Dendritic cell treated with granulocyte-macrophage colony-stimulating factor and Interleukin-4, amounts not matched to agents 40 ng/mL and 50 ng/mL, for 4 days (primary cell): ENCODE measurements at regions not wholly inside any gene's neighbourhood (a gene's known extent, or its start where the extent isn't known, plus 50 kb on each side); places are given as distances from the start of the nearest gene placed in this dataset.
"Not testable (repeated sequence)": the region's sequence is repeated elsewhere in the genome, so short reads cannot be mapped to it uniquely, and the experiment has no call there.

Source experiments
- H3K27ac Mint-ChIP-seq: one replicate; pipeline ENCODE4 v1.8.0; 2022; ENCODE audit warnings: mild to moderate bottlenecking, mixed read lengths
- H3K27me3 Mint-ChIP-seq: one replicate; pipeline ENCODE4 v1.8.0; 2022; ENCODE audit warnings: mild to moderate bottlenecking, mixed read lengths
- H3K36me3 Mint-ChIP-seq: one replicate; pipeline ENCODE4 v1.8.0; 2022; ENCODE audit warnings: low read depth, mixed read lengths
- H3K4me1 Mint-ChIP-seq: one replicate; pipeline ENCODE4 v1.8.0; 2022; ENCODE audit warnings: low read depth, mixed read lengths
- H3K4me3 Mint-ChIP-seq: one replicate; pipeline ENCODE4 v1.8.0; 2022; ENCODE audit warnings: mild to moderate bottlenecking, moderate library complexity, mixed read lengths
- H3K9me3 Mint-ChIP-seq: one replicate; pipeline ENCODE4 v1.8.0; 2022; ENCODE audit warnings: mixed read lengths
- intact Hi-C: fragments of 100-400 bp; cut with micrococcal nuclease; formaldehyde crosslinking; loops from one replicate; pipeline ENCODE4 v1.15.0; 2022

DNA sequence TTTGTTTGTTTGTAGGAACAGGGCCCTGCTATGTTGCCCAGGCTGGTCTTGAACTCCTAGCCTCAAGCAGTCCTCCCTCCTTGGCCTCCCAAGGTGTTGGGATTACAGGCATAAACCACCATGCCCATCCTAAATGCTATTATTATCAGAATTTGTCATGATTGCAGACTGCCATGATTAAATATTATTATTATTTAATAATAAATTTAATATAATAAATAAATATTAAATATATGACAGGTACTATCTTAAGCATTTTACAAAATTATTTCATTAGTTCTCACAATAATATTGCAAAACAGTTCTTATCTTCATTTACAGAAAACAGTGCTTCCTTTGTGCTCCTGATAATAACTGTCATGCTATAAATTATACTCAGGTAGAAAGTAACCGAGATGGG, 133.4 kb upstream of the JADE1 start:
- intact Hi-C loops = no loop called here

DNA sequence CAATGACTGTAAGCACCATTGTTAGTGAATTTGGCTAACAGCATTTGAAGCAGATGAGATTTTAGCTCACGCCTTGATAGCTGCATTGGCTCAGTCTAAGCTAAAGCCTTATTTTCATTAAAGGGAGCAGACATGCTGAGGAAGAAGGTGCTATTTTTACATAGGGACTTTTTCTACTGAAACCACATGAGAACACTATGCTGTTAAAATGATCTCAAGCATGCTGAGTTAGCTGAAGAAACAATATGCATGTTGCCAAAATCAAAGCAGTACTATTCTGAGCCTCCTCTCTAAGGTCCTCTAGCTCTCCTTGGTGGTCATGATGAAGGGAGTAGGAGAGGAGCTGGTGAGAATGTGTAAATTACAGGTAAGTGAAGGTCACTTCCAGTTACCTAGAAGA, 134.4 kb upstream of the JADE1 start:
- peaks cover 1% of the 10 kb centered on the region for H3K27me3 Mint-ChIP-seq
- intact Hi-C loops = no loop called here
- H3K9me3 Mint-ChIP-seq = no peaks in the 10 kb centered on the region
- H3K4me3 Mint-ChIP-seq = no peak overlapping the region
- no peaks in the 10 kb centered on the region for H3K4me1 Mint-ChIP-seq
- no peak overlapping the region for H3K27ac Mint-ChIP-seq
- no peaks in the 10 kb centered on the region for H3K36me3 Mint-ChIP-seq

More for the DNA sequence above, 133.4 kb upstream of the JADE1 start:
- Mint-ChIP-seq H3K4me1 (no peaks in the 10 kb centered on the region), H3K4me3 (no peak overlapping the region), H3K27me3 (peaks cover 1% of the 10 kb centered on the region), H3K36me3 (no peaks in the 10 kb centered on the region), H3K27ac (no peak overlapping the region), H3K9me3 (no peaks in the 10 kb centered on the region)

DNA sequence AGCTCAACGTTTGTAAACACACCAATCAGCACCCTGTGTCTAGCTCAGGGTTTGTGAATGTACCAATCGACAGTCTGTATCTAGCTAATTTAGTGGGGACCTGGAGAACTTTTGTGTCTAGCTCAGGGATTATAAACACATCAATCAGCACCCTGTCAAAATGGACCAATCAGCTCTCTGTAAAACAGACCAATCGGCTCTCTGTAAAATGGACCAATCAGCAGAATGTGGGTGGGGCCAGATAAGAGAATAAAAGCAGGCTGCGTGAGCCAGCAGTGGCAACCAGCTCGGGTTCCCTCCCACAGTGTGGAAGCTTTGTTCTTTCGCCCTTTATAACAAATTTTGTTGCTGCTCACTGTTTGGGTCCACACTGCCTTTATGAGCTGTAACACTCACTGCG, 136.3 kb upstream of the JADE1 start:
- H3K36me3 Mint-ChIP-seq, H3K4me3 Mint-ChIP-seq, H3K27ac Mint-ChIP-seq, H3K4me1 Mint-ChIP-seq, intact Hi-C loops, H3K27me3 Mint-ChIP-seq, H3K9me3 Mint-ChIP-seq: not testable (repeated sequence)

DNA sequence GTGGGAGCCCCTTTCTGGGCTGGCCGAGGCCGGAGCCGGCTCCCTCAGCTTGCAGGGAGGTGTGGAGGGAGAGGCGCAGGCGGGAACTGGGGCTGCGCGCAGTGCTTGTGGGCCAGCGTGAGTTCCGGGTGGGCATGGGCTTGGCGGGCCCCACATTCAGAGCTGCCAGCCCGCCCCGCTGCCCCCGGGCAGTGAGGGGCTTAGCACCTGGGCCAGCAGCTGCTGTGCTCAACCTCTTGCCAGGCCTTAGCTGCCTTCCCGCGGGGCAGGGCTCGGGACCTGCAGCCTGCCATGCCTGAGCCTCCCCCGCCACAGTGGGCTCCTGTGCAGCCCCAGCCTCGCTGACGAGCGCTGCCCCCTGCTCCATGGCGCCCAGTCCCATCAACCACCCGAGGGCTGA, 136.9 kb upstream of the JADE1 start:
- H3K27ac Mint-ChIP-seq, H3K27me3 Mint-ChIP-seq, H3K4me3 Mint-ChIP-seq, H3K36me3 Mint-ChIP-seq, H3K4me1 Mint-ChIP-seq, intact Hi-C loops, H3K9me3 Mint-ChIP-seq: not testable (repeated sequence)

DNA sequence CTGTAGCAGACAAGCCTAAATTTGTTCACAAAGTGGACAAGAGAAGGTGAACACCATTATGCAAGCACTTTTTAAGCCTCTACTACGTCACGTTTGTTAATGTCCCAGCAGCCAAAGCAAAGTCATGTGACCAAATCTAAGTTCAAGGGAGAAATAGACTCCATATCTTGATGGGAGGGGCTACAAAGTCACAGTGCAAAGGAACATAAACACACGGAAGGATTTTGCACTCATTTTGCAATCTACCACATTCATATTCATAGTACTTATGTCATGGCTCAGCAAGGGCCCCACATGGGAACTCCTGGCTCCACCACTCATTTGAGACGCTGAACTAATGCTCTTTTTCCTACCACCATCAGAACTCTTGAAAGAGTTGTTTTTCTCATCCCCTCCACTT, 139.0 kb upstream of the JADE1 start:
- H3K4me1 Mint-ChIP-seq = no peaks in the 10 kb centered on the region
- H3K4me3 Mint-ChIP-seq = no peak overlapping the region
- no peaks in the 10 kb centered on the region for H3K36me3 Mint-ChIP-seq
- no peaks in the 10 kb centered on the region for H3K9me3 Mint-ChIP-seq
- peaks cover 2% of the 10 kb centered on the region for H3K27me3 Mint-ChIP-seq
- no peak overlapping the region for H3K27ac Mint-ChIP-seq
- intact Hi-C loops = no loop called here

DNA sequence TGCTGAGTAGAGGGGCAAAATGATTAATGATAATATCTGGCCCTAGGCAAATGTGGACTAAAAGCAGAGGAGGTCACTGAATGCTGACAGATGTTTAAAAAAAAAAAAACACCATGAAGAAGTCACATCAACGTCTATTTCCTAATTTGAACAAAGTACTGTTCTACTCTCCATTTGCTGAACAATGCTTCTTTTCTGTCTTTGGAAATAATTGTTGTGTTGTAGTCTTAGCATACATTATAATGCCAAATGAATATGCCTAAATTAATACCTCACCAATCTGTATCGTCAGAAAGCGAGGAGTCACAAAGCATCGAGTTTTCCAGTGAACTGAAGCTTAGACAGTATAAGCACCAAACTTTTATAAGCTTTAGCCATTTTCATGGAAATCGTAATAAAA, 140.9 kb upstream of the JADE1 start:
- intact Hi-C loops = no loop called here
- Mint-ChIP-seq H3K27ac (no peak overlapping the region), H3K36me3 (no peaks in the 10 kb centered on the region), H3K9me3 (no peaks in the 10 kb centered on the region), H3K27me3 (peaks cover 2% of the 10 kb centered on the region), H3K4me1 (no peaks in the 10 kb centered on the region), H3K4me3 (no peak overlapping the region)

DNA sequence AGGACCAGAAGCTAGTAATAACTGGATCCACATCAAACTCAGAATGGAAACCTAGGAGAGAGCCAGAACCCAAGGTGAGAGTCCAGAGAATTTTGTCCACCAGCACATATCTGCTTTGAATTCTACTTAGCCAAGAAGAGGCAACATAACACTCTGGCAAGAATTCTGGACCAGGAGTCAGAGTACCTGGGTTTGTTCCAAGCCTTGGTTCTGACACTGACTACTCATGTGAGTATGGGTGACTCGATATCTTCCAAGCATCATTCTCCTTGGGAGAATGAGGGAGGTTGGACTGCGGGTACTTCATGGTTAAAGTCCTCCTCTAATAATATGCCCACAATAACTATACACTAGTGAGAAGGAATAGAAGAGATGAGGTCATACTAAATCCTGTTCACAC, 144.0 kb upstream of the JADE1 start:
- Mint-ChIP-seq H3K27me3 (peaks cover 2% of the 10 kb centered on the region), H3K27ac (no peak overlapping the region), H3K36me3 (no peaks in the 10 kb centered on the region), H3K9me3 (no peaks in the 10 kb centered on the region), H3K4me3 (no peak overlapping the region), H3K4me1 (peaks cover 2% of the 10 kb centered on the region)
- intact Hi-C loops = no loop called here

DNA sequence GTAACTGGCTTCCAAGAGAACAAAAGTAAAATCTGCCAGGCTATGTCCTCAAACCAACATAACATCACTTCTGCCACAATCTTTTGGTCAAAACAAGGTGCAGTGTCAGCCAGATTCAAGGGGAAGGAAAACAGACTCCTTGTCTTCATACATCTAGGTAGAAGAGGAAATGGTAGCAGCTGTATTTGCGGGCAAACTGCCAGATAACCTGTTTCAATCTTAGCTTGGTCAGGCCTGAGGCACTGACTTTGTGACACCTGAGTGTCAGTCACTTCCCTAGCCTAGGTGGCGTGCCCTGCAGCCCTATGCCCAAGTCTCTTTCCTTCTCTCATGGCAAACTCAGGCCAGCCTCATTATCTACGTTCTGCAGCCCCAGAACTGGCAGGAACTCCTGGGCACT, 146.2 kb upstream of the JADE1 start:
- no peaks in the 10 kb centered on the region for H3K36me3 Mint-ChIP-seq
- no peak overlapping the region for H3K27ac Mint-ChIP-seq
- no peak overlapping the region for H3K4me3 Mint-ChIP-seq
- peaks cover 10% of the 10 kb centered on the region for H3K4me1 Mint-ChIP-seq
- H3K9me3 Mint-ChIP-seq = no peaks in the 10 kb centered on the region
- intact Hi-C loops = no loop called here
- H3K27me3 Mint-ChIP-seq = no peaks in the 10 kb centered on the region

DNA sequence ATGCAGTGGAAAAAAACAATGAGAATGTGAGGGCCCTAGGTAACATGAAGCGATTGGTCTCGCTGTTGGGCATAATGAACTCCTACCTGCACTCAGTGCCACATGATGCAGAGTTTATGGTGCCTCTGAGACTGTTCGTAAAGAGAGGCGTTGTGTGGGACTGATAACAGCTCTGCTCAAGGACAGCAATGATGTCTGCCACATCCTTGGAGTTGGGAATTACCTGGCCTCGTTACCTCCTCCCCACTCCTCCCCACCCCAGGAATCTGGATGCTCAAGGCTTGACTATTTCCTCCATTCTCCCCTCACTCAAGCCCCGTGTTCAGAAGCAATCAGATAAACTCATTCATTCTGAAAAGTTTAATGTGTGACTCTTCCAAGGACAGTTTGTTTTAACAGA, 148.0 kb upstream of the JADE1 start:
- Mint-ChIP-seq H3K27me3 (no peaks in the 10 kb centered on the region), H3K4me3 (no peak overlapping the region), H3K4me1 (peaks cover 11% of the 10 kb centered on the region), H3K36me3 (no peaks in the 10 kb centered on the region), H3K27ac (no peak overlapping the region), H3K9me3 (no peaks in the 10 kb centered on the region)
- intact Hi-C loops = no loop called here

DNA sequence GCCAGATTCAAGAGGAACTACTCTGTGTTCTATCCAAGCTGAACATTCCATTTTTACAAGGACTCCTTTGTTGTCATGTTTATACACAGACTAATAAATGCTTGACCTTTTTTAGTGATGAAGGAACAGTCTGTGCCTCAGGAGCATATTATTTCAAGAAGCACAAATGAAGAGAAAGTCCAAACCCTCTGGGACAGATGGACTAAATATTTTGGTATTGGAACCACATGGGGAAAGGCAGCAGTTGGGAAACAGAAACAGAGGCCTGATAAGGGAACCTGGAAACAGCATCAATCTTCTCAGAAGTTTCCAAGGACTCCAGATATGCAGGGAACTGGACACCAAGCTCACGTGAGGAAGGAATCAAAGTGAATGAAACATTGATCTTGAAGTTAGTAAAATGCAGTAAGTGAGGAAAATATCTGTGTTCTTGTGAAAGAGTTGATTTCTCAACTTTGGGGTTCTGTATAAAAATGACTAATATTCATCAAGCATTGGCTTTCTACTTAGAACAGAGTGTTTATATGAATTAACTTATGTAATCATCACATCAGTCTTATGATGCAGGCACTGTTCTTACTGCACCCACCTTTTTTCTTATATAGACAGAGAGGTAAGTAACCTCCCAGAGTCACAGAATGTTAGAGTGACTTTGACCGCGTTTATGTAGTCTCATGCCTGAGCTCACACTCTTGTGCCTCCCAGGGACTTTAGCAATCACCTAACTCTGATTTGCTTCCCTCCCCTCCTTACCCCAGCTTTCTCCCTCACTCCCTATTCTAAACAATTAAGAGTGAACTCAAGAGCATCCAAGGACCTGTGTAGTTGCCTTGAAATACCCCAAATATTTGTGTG, 148.9 kb upstream of the JADE1 start:
- intact Hi-C loops = no loop called here
- Mint-ChIP-seq H3K4me3 (no peak overlapping the region), H3K36me3 (no peaks in the 10 kb centered on the region), H3K27me3 (no peaks in the 10 kb centered on the region), H3K27ac (no peak overlapping the region), H3K9me3 (no peaks in the 10 kb centered on the region), H3K4me1 (peaks cover 11% of the 10 kb centered on the region)

DNA sequence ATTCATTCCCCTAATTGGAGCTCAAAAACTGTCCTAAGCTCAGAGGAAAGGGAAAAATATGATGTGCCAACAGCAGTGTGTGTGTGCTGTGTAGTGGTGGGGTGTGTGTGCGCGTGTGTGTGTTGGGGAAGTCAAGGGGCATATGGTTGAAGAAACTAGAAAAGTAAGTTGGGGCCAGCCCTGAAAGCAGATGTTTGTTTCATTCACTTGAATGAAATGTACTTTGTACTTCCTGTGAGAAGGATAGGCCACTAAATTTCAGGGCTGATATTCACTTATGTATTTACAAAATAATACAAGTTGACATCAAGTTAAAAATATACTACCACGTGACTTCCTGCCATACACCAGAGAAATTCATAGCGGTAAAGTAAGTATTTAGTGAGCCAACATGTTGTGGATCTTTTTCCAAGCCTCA, 151.3 kb upstream of the JADE1 start:
- Mint-ChIP-seq H3K4me1 (peaks cover 11% of the 10 kb centered on the region), H3K4me3 (no peak overlapping the region), H3K27me3 (no peaks in the 10 kb centered on the region), H3K27ac (no peak overlapping the region), H3K9me3 (no peaks in the 10 kb centered on the region), H3K36me3 (no peaks in the 10 kb centered on the region)
- intact Hi-C loops = no loop called here

DNA sequence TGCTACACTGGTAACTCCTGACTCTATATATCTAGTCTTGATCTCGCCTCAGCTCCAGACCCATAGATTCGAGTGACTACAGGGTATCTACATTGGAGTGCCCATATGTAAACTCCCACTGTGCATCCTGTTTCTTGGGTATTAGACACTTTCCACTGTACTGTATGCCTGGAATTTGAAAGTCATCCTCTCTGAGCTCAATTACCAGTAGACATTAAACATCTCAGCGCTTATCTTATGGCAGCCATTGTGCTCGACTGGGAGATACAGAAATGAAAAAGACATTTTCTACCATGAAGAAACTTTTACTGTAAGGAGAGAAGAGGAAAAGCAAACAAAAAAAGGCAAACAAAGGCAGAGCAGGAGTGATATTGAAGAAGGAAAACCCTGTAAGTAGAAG, 151.9 kb upstream of the JADE1 start:
- no peak overlapping the region for H3K27ac Mint-ChIP-seq
- H3K4me1 Mint-ChIP-seq = peaks cover 11% of the 10 kb centered on the region
- no peaks in the 10 kb centered on the region for H3K27me3 Mint-ChIP-seq
- no peak overlapping the region for H3K4me3 Mint-ChIP-seq
- no peaks in the 10 kb centered on the region for H3K9me3 Mint-ChIP-seq
- H3K36me3 Mint-ChIP-seq = no peaks in the 10 kb centered on the region
- intact Hi-C loops = no loop called here

DNA sequence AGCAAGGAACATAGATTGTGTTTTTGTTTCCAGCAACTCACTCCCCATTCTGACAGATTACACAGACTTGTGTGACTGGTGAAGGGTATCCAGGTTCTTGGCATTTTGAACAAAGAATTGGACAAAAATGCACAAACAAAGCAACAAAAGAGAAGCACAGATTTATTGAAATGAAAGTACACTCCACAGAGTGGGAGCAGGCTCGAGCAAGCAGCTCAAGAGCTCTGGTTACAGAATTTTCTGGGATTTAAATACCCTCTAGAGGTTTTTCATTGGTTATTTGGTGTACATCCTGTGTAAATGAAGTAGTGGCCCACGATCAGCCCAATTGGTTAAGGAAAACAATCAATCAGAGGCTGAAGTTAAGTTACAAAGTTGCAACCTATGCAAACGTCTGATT, 155.0 kb upstream of the JADE1 start:
- Mint-ChIP-seq H3K36me3 (no peaks in the 10 kb centered on the region), H3K27me3 (no peaks in the 10 kb centered on the region), H3K27ac (no peak overlapping the region), H3K4me1 (peaks cover 6% of the 10 kb centered on the region), H3K4me3 (no peak overlapping the region), H3K9me3 (no peaks in the 10 kb centered on the region)
- intact Hi-C loops = no loop called here

DNA sequence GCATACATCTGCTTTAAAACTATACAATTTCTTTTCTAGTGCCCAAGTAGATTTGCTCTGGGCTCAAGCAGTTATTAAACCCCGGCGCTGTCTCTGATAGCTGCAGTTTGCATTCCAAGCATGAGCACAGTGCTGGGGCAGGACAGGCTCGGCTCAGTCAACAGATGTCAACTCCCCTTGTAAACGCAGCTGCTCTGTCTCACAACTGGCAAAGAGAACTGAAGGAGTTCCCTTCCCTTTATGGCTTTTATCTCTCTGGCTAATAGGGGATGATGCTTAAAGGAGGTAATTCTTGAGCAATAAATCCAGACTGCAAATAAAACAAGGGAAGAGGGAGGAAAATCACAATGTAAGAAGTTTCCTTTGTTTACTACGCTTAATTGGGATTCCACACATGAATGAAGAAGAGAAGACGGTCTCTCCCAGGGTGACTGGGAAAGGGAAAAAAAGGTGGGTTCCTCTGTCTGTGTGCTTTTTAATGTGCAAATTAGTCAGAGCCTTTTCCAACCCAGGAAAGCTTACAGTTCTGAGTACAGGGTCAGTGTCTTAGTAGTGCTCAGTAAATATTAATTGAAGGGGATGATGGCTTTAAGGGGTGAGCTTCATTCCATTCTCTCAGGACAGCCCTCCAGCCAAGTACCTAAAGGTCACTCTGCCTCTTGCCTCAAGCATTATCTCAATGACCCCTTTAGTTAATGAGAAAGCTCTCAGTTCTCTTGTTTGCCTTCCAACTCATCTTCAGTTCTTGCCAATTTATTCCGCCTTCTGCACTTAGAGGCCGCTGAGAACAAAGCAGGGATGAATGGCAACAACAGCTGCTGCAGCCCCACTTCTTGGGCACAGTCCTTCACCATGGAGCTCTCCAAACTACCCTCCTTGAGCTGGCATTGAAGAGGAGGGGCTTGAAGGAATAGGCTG, 155.7 kb upstream of the JADE1 start:
- intact Hi-C loops = no loop called here
- H3K36me3 Mint-ChIP-seq = no peaks in the 10 kb centered on the region
- no peaks in the 10 kb centered on the region for H3K9me3 Mint-ChIP-seq
- H3K4me3 Mint-ChIP-seq = no peak overlapping the region
- peaks cover 6% of the 10 kb centered on the region for H3K4me1 Mint-ChIP-seq
- no peaks in the 10 kb centered on the region for H3K27me3 Mint-ChIP-seq
- no peak overlapping the region for H3K27ac Mint-ChIP-seq
